DOHH2 (cell line): ENCODE measurements at regions not wholly inside any gene's neighbourhood (a gene's known extent, or its start where the extent isn't known, plus 50 kb on each side); places are given as distances from the start of the nearest gene placed in this dataset.

ENCODE experiments used
- CTCF ChIP-seq: fragments of 200-600 bp; sonication (generic); IDR thresholded peaks from one replicate; pipeline ENCODE4 v1.5.1; 2014; ENCODE audit warnings: antibody characterized with exemption, mild to moderate bottlenecking, low read depth, low read length; ENCODE audit not compliant: poor library complexity, severe bottlenecking
- EZH2phosphoT487 ChIP-seq: fragments of 200-600 bp; sonication (generic); IDR thresholded peaks from 2 replicates; pipeline ENCODE4 v1.6.1; 2017; ENCODE audit warnings: borderline replicate concordance, mild to moderate bottlenecking, antibody characterized with exemption, low read length, moderate library complexity, mixed read lengths

GRCh38 chr2:203647579-203647978 is 58.9 kb upstream of the CD28 start:
- TF ChIP-seq CTCF: no peak
- no peak for TF ChIP-seq EZH2phosphoT487
